Astrocyte (in vitro differentiated cells and primary cell): ENCODE measurements at regions not wholly inside any gene's neighbourhood (a gene's known extent, or its start where the extent isn't known, plus 50 kb on each side); places are given as distances from the start of the nearest gene placed in this dataset.

Source experiments
- DNase-seq: peaks from one replicate; pipeline ENCODE4 v3.0.0-alpha.2; 2010; ENCODE audit warnings: low read depth
- FAIRE-seq: peaks from 2 replicates; lab custom pipeline; 2011; peaks lifted over from hg19 to GRCh38; lab: Jason Lieb, UNC
- H2AFZ ChIP-seq: 2 replicates; pipeline ENCODE4 v1.6.0; 2012; ENCODE audit warnings: low read depth, low read length, inconsistent platforms
- H3K27ac ChIP-seq: 2 replicates; pipeline ENCODE4 v1.5.1; 2011; ENCODE audit warnings: low read depth, low read length, inconsistent platforms
- H3K27me3 ChIP-seq: 2 replicates; pipeline ENCODE4 v1.6.0; 2011; ENCODE audit warnings: low read length, inconsistent platforms; ENCODE audit not compliant: insufficient read depth
- H3K36me3 ChIP-seq: 2 replicates; pipeline ENCODE4 v1.5.1; 2011; ENCODE audit warnings: low read length, inconsistent platforms; ENCODE audit not compliant: insufficient read depth
- H3K4me1 ChIP-seq: 2 replicates; pipeline ENCODE4 v1.5.1; 2011; ENCODE audit warnings: low read length, inconsistent platforms; ENCODE audit not compliant: insufficient read depth
- H3K4me2 ChIP-seq: 2 replicates; pipeline ENCODE4 v1.6.0; 2012; ENCODE audit warnings: low read length, inconsistent platforms
- H3K4me3 ChIP-seq: 2 replicates; pipeline ENCODE4 v1.5.1; 2011; ENCODE audit warnings: low read depth, mild to moderate bottlenecking, low read length, inconsistent platforms; ENCODE audit not compliant: insufficient read depth
- H3K79me2 ChIP-seq: 2 replicates; pipeline ENCODE4 v1.6.0; 2012; ENCODE audit warnings: mild to moderate bottlenecking, low read length, inconsistent platforms; ENCODE audit not compliant: insufficient read depth
- H3K9ac ChIP-seq: 2 replicates; pipeline ENCODE4 v1.6.0; 2012; ENCODE audit warnings: mild to moderate bottlenecking, low read length, inconsistent platforms
- H3K9me3 ChIP-seq: 2 replicates; pipeline ENCODE4 v1.5.1; 2012; ENCODE audit warnings: low read depth, mild to moderate bottlenecking, low read length, inconsistent platforms; ENCODE audit not compliant: insufficient read depth
- H4K20me1 ChIP-seq: 2 replicates; pipeline ENCODE4 v1.6.0; 2012; ENCODE audit warnings: low read length, inconsistent platforms; ENCODE audit not compliant: insufficient read depth
- H3K27ac Mint-ChIP-seq: one replicate; pipeline ENCODE4 v1.8.0; 2021; ENCODE audit warnings: mild to moderate bottlenecking, mixed read lengths; ENCODE audit not compliant: unreplicated experiment
- H3K27me3 Mint-ChIP-seq: one replicate; pipeline ENCODE4 v1.8.0; 2021; ENCODE audit warnings: low read depth, mixed read lengths; ENCODE audit not compliant: unreplicated experiment
- H3K36me3 Mint-ChIP-seq: one replicate; pipeline ENCODE4 v1.8.0; 2021; ENCODE audit warnings: low read depth, mixed read lengths; ENCODE audit not compliant: unreplicated experiment
- H3K4me1 Mint-ChIP-seq: one replicate; pipeline ENCODE4 v1.8.0; 2021; ENCODE audit warnings: low read depth, mixed read lengths; ENCODE audit not compliant: unreplicated experiment
- H3K4me3 Mint-ChIP-seq: one replicate; pipeline ENCODE4 v1.8.0; 2021; ENCODE audit warnings: mild to moderate bottlenecking, moderate library complexity, mixed read lengths; ENCODE audit not compliant: unreplicated experiment
- H3K9me3 Mint-ChIP-seq: one replicate; pipeline ENCODE4 v1.8.0; 2021; ENCODE audit warnings: mild to moderate bottlenecking, mixed read lengths; ENCODE audit not compliant: unreplicated experiment
- CTCF ChIP-seq: IDR thresholded peaks from 2 replicates; pipeline ENCODE4 v1.5.1; 2011; ENCODE audit warnings: low read depth, mild to moderate bottlenecking, inconsistent platforms, low read length, moderate library complexity; ENCODE audit not compliant: insufficient read depth
- EZH2 ChIP-seq: IDR thresholded peaks from 2 replicates; pipeline ENCODE4 v1.6.1; 2012; ENCODE audit warnings: mild to moderate bottlenecking, low read length, inconsistent platforms; ENCODE audit not compliant: insufficient read depth

- H3K9me3 Mint-ChIP-seq, result peaks cover 8% of the 10 kb centered on the region
- no peak overlapping the region for H2AFZ ChIP-seq
- H3K36me3 ChIP-seq, result no peaks in the 10 kb centered on the region
- peaks cover 24% of the 10 kb centered on the region for H3K27me3 Mint-ChIP-seq
- H3K4me3 ChIP-seq, result no peak overlapping the region
- H3K27ac Mint-ChIP-seq, result no peak overlapping the region
- TF ChIP-seq EZH2 (no peak), CTCF (no peak)
- no peak overlapping the region for H3K4me2 ChIP-seq
- DNase-seq (no peak), FAIRE-seq (no peak)
- H3K9me3 ChIP-seq, result no peaks in the 10 kb centered on the region
- peaks cover 3% of the 10 kb centered on the region for H3K4me1 Mint-ChIP-seq
- H4K20me1 ChIP-seq, result no peaks in the 10 kb centered on the region
- H3K27me3 ChIP-seq, result no peaks in the 10 kb centered on the region
- H3K9ac ChIP-seq, result no peak overlapping the region
- H3K4me3 Mint-ChIP-seq, result no peak overlapping the region
- no peaks in the 10 kb centered on the region for H3K36me3 Mint-ChIP-seq
- H3K27ac ChIP-seq, result no peak overlapping the region
- H3K4me1 ChIP-seq, result no peaks in the 10 kb centered on the region
- H3K79me2 ChIP-seq, result no peaks in the 10 kb centered on the region
These were observed 235.3 kb upstream of the RAB6C start for GRCh38 chr2:129744141-129744540.

GRCh38 chr2:129744649-129745048, 234.8 kb upstream of the RAB6C start:
- no peaks in the 10 kb centered on the region for H3K4me1 ChIP-seq
- H2AFZ ChIP-seq, result no peak overlapping the region
- peaks cover 9% of the 10 kb centered on the region for H3K9me3 Mint-ChIP-seq
- no peak overlapping the region for H3K4me3 ChIP-seq
- FAIRE-seq (no peak), DNase-seq (no peak)
- no peak overlapping the region for H3K27ac ChIP-seq
- no peaks in the 10 kb centered on the region for H3K9me3 ChIP-seq
- H4K20me1 ChIP-seq, result no peaks in the 10 kb centered on the region
- TF ChIP-seq EZH2 (no peak), CTCF (no peak)
- no peaks in the 10 kb centered on the region for H3K27me3 ChIP-seq
- no peak overlapping the region for H3K4me2 ChIP-seq
- H3K4me3 Mint-ChIP-seq, result no peak overlapping the region
- no peaks in the 10 kb centered on the region for H3K36me3 Mint-ChIP-seq
- H3K4me1 Mint-ChIP-seq, result peaks cover 3% of the 10 kb centered on the region
- peaks cover 19% of the 10 kb centered on the region for H3K27me3 Mint-ChIP-seq
- no peak overlapping the region for H3K9ac ChIP-seq
- no peaks in the 10 kb centered on the region for H3K79me2 ChIP-seq
- no peak overlapping the region for H3K27ac Mint-ChIP-seq
- no peaks in the 10 kb centered on the region for H3K36me3 ChIP-seq

- H3K27ac Mint-ChIP-seq, result no peak overlapping the region
- peaks cover 3% of the 10 kb centered on the region for H3K4me1 Mint-ChIP-seq
- no peaks in the 10 kb centered on the region for H3K36me3 ChIP-seq
- H3K4me3 Mint-ChIP-seq, result no peak overlapping the region
- H3K27ac ChIP-seq, result no peak overlapping the region
- no peak overlapping the region for H3K4me2 ChIP-seq
- H3K27me3 Mint-ChIP-seq, result peaks cover 5% of the 10 kb centered on the region
- no peak overlapping the region for H3K4me3 ChIP-seq
- FAIRE-seq, result no peak
- no peaks in the 10 kb centered on the region for H3K36me3 Mint-ChIP-seq
- no peak for TF ChIP-seq EZH2
- TF ChIP-seq CTCF, result no peak
- H4K20me1 ChIP-seq, result no peaks in the 10 kb centered on the region
- H3K9me3 ChIP-seq, result no peaks in the 10 kb centered on the region
- no peak overlapping the region for H2AFZ ChIP-seq
- no peaks in the 10 kb centered on the region for H3K4me1 ChIP-seq
- no peak overlapping the region for H3K9ac ChIP-seq
- H3K27me3 ChIP-seq, result no peaks in the 10 kb centered on the region
- no peak for DNase-seq
- no peaks in the 10 kb centered on the region for H3K79me2 ChIP-seq
- H3K9me3 Mint-ChIP-seq, result peaks cover 9% of the 10 kb centered on the region
These were observed 231.9 kb upstream of the RAB6C start for GRCh38 chr2:129747500-129748125.
